SK-N-SH treated with all-trans-retinoic acid at 6 μM for 48 hours (cell line): ENCODE measurements at regions not wholly inside any gene's neighbourhood (a gene's known extent, or its start where the extent isn't known, plus 50 kb on each side); places are given as distances from the start of the nearest gene placed in this dataset.

Source experiments
- ATAC-seq: fragments of 200-7000 bp; cut with Tn5 transposase; 3 replicates; pipeline ENCODE4 v1.9.1; 2020; ENCODE audit warnings: mild to moderate bottlenecking, moderate library complexity
- ARNTL ChIP-seq: fragments of 450-650 bp; formaldehyde crosslinking; IDR thresholded peaks from 2 replicates; pipeline ENCODE4 v1.5.0; 2020; ENCODE audit warnings: low read depth, mild to moderate bottlenecking, moderate library complexity, borderline replicate concordance
- BACH2 ChIP-seq: fragments of 250-450 bp; sonication (Bioruptor Pico); IDR thresholded peaks from 2 replicates; pipeline ENCODE4 v1.9.0; 2021; ENCODE audit warnings: mild to moderate bottlenecking, borderline replicate concordance
- ESRRG ChIP-seq: fragments of 250-450 bp; sonication (Bioruptor Pico); IDR thresholded peaks from 2 replicates; pipeline ENCODE4 v1.6.1; 2021; ENCODE audit warnings: mild to moderate bottlenecking
- GLIS3 ChIP-seq: fragments of 250-450 bp; sonication (Bioruptor Pico); IDR thresholded peaks from 2 replicates; pipeline ENCODE4 v1.5.0; 2020; ENCODE audit warnings: mild to moderate bottlenecking, moderate library complexity
- ISL1 ChIP-seq: fragments of 250-450 bp; sonication (Bioruptor Pico); IDR thresholded peaks from 2 replicates; pipeline ENCODE4 v2.1.2; 2022; ENCODE audit warnings: mild to moderate bottlenecking, moderate library complexity
- OSR1 ChIP-seq: fragments of 250-450 bp; sonication (Bioruptor Pico); IDR thresholded peaks from 2 replicates; pipeline ENCODE4 v1.8.0; 2022; ENCODE audit warnings: moderate library complexity, mild to moderate bottlenecking, inconsistent platforms
- PPARA ChIP-seq: fragments of 250-450 bp; sonication (Bioruptor Pico); IDR thresholded peaks from 2 replicates; pipeline ENCODE4 v1.5.0; 2020; ENCODE audit warnings: mild to moderate bottlenecking, borderline replicate concordance
- SNAI2 ChIP-seq: fragments of 250-450 bp; sonication (Bioruptor Pico); IDR thresholded peaks from 2 replicates; pipeline ENCODE4 v1.5.0; 2020; ENCODE audit warnings: mild to moderate bottlenecking, moderate library complexity
- TCF4 ChIP-seq: fragments of 250-450 bp; sonication (Bioruptor Pico); IDR thresholded peaks from 2 replicates; pipeline ENCODE4 v1.8.0; 2021; ENCODE audit warnings: mild to moderate bottlenecking, moderate library complexity, borderline replicate concordance
- TOX ChIP-seq: fragments of 250-450 bp; sonication (Bioruptor Pico); IDR thresholded peaks from 2 replicates; pipeline ENCODE4 v1.8.0; 2021; ENCODE audit warnings: mild to moderate bottlenecking, moderate library complexity, borderline replicate concordance
- ZC3H10 ChIP-seq: fragments of 250-450 bp; sonication (Bioruptor Pico); IDR thresholded peaks from 2 replicates; pipeline ENCODE4 v1.5.1; 2021; ENCODE audit warnings: mild to moderate bottlenecking, moderate library complexity
- ZFP3 ChIP-seq: fragments of 250-450 bp; sonication (Bioruptor Pico); IDR thresholded peaks from 2 replicates; pipeline ENCODE4 v1.5.0; 2020; ENCODE audit warnings: mild to moderate bottlenecking, moderate library complexity
- ZFP30 ChIP-seq: fragments of 450-650 bp; formaldehyde crosslinking; IDR thresholded peaks from 2 replicates; pipeline ENCODE4 v1.5.0; 2022; ENCODE audit warnings: mild to moderate bottlenecking, moderate library complexity
- ZNF565 ChIP-seq: fragments of 450-650 bp; formaldehyde crosslinking; conservative IDR thresholded peaks from 2 replicates; pipeline ENCODE4 v1.5.0; 2020; ENCODE audit warnings: low read depth, mild to moderate bottlenecking, moderate library complexity
- ZNF70 ChIP-seq: fragments of 450-650 bp; formaldehyde crosslinking; IDR thresholded peaks from 2 replicates; pipeline ENCODE4 v1.5.0; 2020; ENCODE audit warnings: mild to moderate bottlenecking, moderate library complexity
- ZNF8 ChIP-seq: fragments of 450-650 bp; formaldehyde crosslinking; IDR thresholded peaks from 2 replicates; pipeline ENCODE4 v1.5.0; 2020; ENCODE audit warnings: mild to moderate bottlenecking, moderate library complexity
- TF ChIP-seq, protein P1 (sequence below): fragments of 250-450 bp; sonication (Bioruptor Pico); IDR thresholded peaks from 2 replicates; pipeline ENCODE4 v1.8.0; 2020; ENCODE audit warnings: mild to moderate bottlenecking, moderate library complexity, borderline replicate concordance
- TF ChIP-seq, protein P2 (sequence below): fragments of 250-450 bp; sonication (Bioruptor Pico); IDR thresholded peaks from 2 replicates; pipeline ENCODE4 v1.5.1; 2021; ENCODE audit warnings: mild to moderate bottlenecking, moderate library complexity
- TF ChIP-seq, protein P3 (sequence below): fragments of 250-450 bp; sonication (Bioruptor Pico); IDR thresholded peaks from 2 replicates; pipeline ENCODE4 v1.5.0; 2020; ENCODE audit warnings: mild to moderate bottlenecking, moderate library complexity

DNA sequence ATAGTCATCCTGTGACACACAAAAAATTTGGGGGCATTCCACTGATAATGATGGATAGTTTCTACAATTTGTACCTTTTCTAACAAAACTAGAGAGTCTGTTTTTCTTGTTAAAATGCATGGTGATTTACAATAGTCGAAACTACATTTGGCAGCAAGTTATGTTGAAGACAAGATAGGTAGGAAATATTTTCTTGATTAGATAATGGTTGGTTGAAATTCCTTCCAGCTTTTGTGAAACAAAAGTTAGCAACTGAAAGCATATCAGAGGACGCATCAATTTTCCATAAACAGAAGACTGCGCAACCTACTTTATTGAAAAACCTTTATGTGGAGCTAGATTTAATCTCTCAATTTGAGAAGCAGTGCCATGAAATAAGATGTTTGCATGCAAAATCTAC lies 155.8 kb upstream of the GLI3 start:
- no peak for TF ChIP-seq BACH2 (CRISPR knock-in tag)
- TF ChIP-seq TOX: no peak
- no peak for TF ChIP-seq SNAI2 (CRISPR knock-in tag)
- TF ChIP-seq, protein P1, sequence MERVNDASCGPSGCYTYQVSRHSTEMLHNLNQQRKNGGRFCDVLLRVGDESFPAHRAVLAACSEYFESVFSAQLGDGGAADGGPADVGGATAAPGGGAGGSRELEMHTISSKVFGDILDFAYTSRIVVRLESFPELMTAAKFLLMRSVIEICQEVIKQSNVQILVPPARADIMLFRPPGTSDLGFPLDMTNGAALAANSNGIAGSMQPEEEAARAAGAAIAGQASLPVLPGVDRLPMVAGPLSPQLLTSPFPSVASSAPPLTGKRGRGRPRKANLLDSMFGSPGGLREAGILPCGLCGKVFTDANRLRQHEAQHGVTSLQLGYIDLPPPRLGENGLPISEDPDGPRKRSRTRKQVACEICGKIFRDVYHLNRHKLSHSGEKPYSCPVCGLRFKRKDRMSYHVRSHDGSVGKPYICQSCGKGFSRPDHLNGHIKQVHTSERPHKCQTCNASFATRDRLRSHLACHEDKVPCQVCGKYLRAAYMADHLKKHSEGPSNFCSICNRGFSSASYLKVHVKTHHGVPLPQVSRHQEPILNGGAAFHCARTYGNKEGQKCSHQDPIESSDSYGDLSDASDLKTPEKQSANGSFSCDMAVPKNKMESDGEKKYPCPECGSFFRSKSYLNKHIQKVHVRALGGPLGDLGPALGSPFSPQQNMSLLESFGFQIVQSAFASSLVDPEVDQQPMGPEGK (CRISPR knock-in tag): no peak
- TF ChIP-seq TCF4 (CRISPR knock-in tag): no peak
- no peak for ATAC-seq

DNA sequence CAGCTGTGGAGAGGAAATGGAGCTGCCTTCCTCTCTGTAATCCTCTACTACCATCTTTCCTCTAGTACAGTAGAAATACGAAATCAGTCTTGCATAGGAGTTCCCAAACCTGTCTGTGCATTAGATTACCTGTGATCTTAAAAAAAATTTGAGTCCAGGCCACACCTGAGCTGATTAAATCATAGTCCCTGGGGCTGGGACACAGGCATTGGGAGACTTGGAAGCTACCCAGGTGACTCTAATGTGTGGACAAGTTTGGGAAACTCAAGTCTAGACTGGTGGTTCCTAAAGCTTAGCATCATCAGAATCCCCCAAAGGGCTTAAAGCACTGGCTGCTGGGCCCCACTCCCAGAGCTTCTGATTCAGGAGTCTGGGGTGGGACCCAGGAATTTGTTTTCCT lies 152.7 kb upstream of the GLI3 start:
- ATAC-seq: no peak
- TF ChIP-seq, protein P2, sequence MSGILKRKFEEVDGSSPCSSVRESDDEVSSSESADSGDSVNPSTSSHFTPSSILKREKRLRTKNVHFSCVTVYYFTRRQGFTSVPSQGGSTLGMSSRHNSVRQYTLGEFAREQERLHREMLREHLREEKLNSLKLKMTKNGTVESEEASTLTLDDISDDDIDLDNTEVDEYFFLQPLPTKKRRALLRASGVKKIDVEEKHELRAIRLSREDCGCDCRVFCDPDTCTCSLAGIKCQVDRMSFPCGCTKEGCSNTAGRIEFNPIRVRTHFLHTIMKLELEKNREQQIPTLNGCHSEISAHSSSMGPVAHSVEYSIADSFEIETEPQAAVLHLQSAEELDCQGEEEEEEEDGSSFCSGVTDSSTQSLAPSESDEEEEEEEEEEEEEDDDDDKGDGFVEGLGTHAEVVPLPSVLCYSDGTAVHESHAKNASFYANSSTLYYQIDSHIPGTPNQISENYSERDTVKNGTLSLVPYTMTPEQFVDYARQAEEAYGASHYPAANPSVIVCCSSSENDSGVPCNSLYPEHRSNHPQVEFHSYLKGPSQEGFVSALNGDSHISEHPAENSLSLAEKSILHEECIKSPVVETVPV (CRISPR knock-in tag): no peak
- no peak for TF ChIP-seq ZNF565 (CRISPR knock-in tag)

DNA sequence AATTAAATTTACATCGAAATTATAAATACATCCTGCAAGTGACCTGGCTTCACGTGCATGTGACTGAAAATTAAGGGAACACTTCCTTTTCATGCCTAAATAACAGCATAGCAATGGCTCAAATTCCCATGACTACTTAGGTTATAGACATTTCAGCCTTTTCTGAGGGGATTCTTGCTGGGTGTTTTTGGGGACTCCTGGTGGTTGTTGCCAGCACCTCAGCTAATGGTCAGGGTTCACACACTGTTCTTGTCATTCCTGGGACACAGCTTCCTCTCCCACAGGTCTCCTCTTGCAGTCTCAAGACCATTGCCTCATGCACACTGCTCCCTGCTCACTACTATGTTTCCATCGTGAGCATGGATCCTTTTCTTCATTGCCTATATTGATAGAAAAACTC lies 148.9 kb upstream of the GLI3 start:
- TF ChIP-seq, protein P3, sequence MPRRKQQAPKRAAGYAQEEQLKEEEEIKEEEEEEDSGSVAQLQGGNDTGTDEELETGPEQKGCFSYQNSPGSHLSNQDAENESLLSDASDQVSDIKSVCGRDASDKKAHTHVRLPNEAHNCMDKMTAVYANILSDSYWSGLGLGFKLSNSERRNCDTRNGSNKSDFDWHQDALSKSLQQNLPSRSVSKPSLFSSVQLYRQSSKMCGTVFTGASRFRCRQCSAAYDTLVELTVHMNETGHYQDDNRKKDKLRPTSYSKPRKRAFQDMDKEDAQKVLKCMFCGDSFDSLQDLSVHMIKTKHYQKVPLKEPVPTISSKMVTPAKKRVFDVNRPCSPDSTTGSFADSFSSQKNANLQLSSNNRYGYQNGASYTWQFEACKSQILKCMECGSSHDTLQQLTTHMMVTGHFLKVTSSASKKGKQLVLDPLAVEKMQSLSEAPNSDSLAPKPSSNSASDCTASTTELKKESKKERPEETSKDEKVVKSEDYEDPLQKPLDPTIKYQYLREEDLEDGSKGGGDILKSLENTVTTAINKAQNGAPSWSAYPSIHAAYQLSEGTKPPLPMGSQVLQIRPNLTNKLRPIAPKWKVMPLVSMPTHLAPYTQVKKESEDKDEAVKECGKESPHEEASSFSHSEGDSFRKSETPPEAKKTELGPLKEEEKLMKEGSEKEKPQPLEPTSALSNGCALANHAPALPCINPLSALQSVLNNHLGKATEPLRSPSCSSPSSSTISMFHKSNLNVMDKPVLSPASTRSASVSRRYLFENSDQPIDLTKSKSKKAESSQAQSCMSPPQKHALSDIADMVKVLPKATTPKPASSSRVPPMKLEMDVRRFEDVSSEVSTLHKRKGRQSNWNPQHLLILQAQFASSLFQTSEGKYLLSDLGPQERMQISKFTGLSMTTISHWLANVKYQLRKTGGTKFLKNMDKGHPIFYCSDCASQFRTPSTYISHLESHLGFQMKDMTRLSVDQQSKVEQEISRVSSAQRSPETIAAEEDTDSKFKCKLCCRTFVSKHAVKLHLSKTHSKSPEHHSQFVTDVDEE (CRISPR knock-in tag): no peak
- TF ChIP-seq ISL1 (CRISPR knock-in tag): no peak
- TF ChIP-seq, protein P2 (CRISPR knock-in tag): no peak
- TF ChIP-seq PPARA (CRISPR knock-in tag): no peak
- no peak for TF ChIP-seq ZNF8 (CRISPR knock-in tag)
- TF ChIP-seq ZNF565 (CRISPR knock-in tag): no peak
- TF ChIP-seq GLIS3 (CRISPR knock-in tag): no peak
- TF ChIP-seq TOX: no peak
- TF ChIP-seq ZC3H10 (CRISPR knock-in tag): no peak
- TF ChIP-seq, protein P1 (CRISPR knock-in tag): no peak
- TF ChIP-seq BACH2 (CRISPR knock-in tag): no peak
- TF ChIP-seq OSR1 (CRISPR knock-in tag): no peak
- TF ChIP-seq ZFP30 (CRISPR knock-in tag): no peak
- no peak for TF ChIP-seq TCF4 (CRISPR knock-in tag)
- TF ChIP-seq ZFP3 (CRISPR knock-in tag): no peak
- no peak for TF ChIP-seq ARNTL (CRISPR knock-in tag)
- TF ChIP-seq SNAI2 (CRISPR knock-in tag): no peak
- TF ChIP-seq ZNF70 (CRISPR knock-in tag): no peak
- ATAC-seq: no peak

DNA sequence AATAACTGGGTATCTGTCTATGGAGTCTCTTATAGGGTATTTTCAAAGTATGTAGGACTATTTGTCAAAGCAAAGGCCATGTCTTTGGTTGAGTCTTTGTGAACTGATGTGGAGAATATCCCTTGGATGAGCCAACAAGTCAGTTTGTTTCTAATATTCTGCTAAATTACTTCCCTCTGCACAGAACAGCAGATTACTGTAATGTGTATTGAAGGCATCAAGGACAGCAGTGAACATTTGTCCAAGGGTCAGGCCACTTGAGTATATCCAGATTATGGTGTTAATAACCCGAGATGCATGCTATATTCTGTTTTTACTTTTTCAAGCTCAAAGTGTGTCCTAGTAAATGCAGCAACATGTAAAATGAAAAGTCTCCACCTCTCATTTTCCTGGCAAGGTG lies 144.2 kb upstream of the GLI3 start:
- no peak for TF ChIP-seq ZFP30 (CRISPR knock-in tag)
- no peak for TF ChIP-seq ZNF70 (CRISPR knock-in tag)
- no peak for TF ChIP-seq TOX
- TF ChIP-seq GLIS3 (CRISPR knock-in tag): no peak
- TF ChIP-seq, protein P2 (CRISPR knock-in tag): no peak
- TF ChIP-seq, protein P3 (CRISPR knock-in tag): no peak
- TF ChIP-seq ZFP3 (CRISPR knock-in tag): no peak
- no peak for TF ChIP-seq ESRRG (CRISPR knock-in tag)
- no peak for TF ChIP-seq ISL1 (CRISPR knock-in tag)
- TF ChIP-seq ARNTL (CRISPR knock-in tag): no peak
- no peak for TF ChIP-seq OSR1 (CRISPR knock-in tag)
- no peak for TF ChIP-seq ZNF8 (CRISPR knock-in tag)
- ATAC-seq: no peak
